HEK293 (cell line): ENCODE measurements at regions not wholly inside any gene's neighbourhood (a gene's known extent, or its start where the extent isn't known, plus 50 kb on each side); places are given as distances from the start of the nearest gene placed in this dataset.

ENCODE experiments used
- CTCF ChIA-PET: fragments of 350-600 bp; formaldehyde crosslinking; extraction: SDS; loops from one replicate; lab custom pipeline; 2021; ENCODE audit warnings: antibody characterized with exemption; lab: Yijun Ruan, JAX
- POLR2A ChIA-PET: fragments of 300-600 bp; formaldehyde crosslinking; extraction: SDS; loops from one replicate; lab custom pipeline; 2020; ENCODE audit warnings: antibody characterized with exemption, inconsistent platforms; lab: Yijun Ruan, JAX
- H3K27ac ChIP-seq: fragments of 200-500 bp; sonication (Bioruptor generic); 2 replicates; pipeline ENCODE4 v1.5.1; 2014; ENCODE audit warnings: low read depth, low read length, control low read depth, inconsistent platforms; ENCODE audit errors: extremely low read depth
- H3K36me3 ChIP-seq, 2 experiments: fragments of 200-500 bp in 1 of 2; sonication (Bioruptor generic) in 1 of 2; 1 replicate in 1 of 2; 2 replicates in 1 of 2; pipeline ENCODE4 v1.5.1; 2014 to 2017; ENCODE audit warnings: inconsistent platforms in 2 of 2, low read length in 2 of 2; ENCODE audit not compliant: control insufficient read depth in 2 of 2, insufficient read depth in 1 of 2
- H3K4me1 ChIP-seq: fragments of 200-500 bp; sonication (Bioruptor generic); 2 replicates; pipeline ENCODE4 v1.5.1; 2014; ENCODE audit warnings: mild to moderate bottlenecking, low read length, inconsistent platforms; ENCODE audit not compliant: control insufficient read depth, insufficient read depth
- H3K4me3 ChIP-seq: 2 replicates; pipeline ENCODE4 v1.5.1; 2011; ENCODE audit warnings: low read depth, mild to moderate bottlenecking, control low read depth, low read length, moderate library complexity
- H3K9me3 ChIP-seq: fragments of 200-500 bp; sonication (Bioruptor generic); 2 replicates; pipeline ENCODE4 v1.5.1; 2014; ENCODE audit warnings: low read depth, low read length, inconsistent platforms; ENCODE audit not compliant: control insufficient read depth, insufficient read depth
- EGR2 ChIP-seq: fragments of 450-650 bp; formaldehyde crosslinking; IDR thresholded peaks from 2 replicates; pipeline ENCODE4 v1.5.1; 2016; ENCODE audit warnings: low read depth, missing biosample characterization, missing genetic modification characterization
- GFI1B ChIP-seq: fragments of 450-650 bp; formaldehyde crosslinking; IDR thresholded peaks from 2 replicates; pipeline ENCODE4 v1.5.1; 2016; ENCODE audit warnings: missing biosample characterization, missing genetic modification characterization
- HIC1 ChIP-seq: fragments of 450-650 bp; formaldehyde crosslinking; IDR thresholded peaks from 2 replicates; pipeline ENCODE4 v1.5.1; 2016; ENCODE audit warnings: missing biosample characterization, missing genetic modification characterization
- KLF10 ChIP-seq: fragments of 450-650 bp; IDR thresholded peaks from 2 replicates; pipeline ENCODE4 v1.5.1; 2018; ENCODE audit warnings: missing biosample characterization, mild to moderate bottlenecking, missing genetic modification characterization
- KLF7 ChIP-seq: fragments of 450-650 bp; formaldehyde crosslinking; IDR thresholded peaks from 2 replicates; pipeline ENCODE4 v1.5.1; 2016; ENCODE audit warnings: missing biosample characterization, missing genetic modification characterization, borderline replicate concordance
- REST ChIP-seq: fragments of 450-650 bp; formaldehyde crosslinking; IDR thresholded peaks from 2 replicates; pipeline ENCODE4 v1.5.1; 2016; ENCODE audit warnings: missing biosample characterization, missing genetic modification characterization
- YY2 ChIP-seq: fragments of 450-650 bp; formaldehyde crosslinking; IDR thresholded peaks from 2 replicates; pipeline ENCODE4 v1.5.1; 2016; ENCODE audit warnings: missing biosample characterization, missing genetic modification characterization
- ZBTB6 ChIP-seq: fragments of 450-650 bp; formaldehyde crosslinking; IDR thresholded peaks from 2 replicates; pipeline ENCODE4 v1.5.1; 2017; ENCODE audit warnings: missing biosample characterization, missing genetic modification characterization
- ZNF112 ChIP-seq: fragments of 450-650 bp; formaldehyde crosslinking; IDR thresholded peaks from 2 replicates; pipeline ENCODE4 v1.5.0; 2017; ENCODE audit warnings: missing biosample characterization, missing genetic modification characterization
- ZNF114 ChIP-seq: fragments of 450-650 bp; formaldehyde crosslinking; IDR thresholded peaks from 2 replicates; pipeline ENCODE4 v1.5.0; 2017; ENCODE audit warnings: missing biosample characterization, missing genetic modification characterization
- ZNF19 ChIP-seq: fragments of 450-650 bp; formaldehyde crosslinking; IDR thresholded peaks from 2 replicates; pipeline ENCODE4; 2016; ENCODE audit warnings: missing biosample characterization, missing genetic modification characterization, low read depth
- ZNF214 ChIP-seq: fragments of 450-650 bp; formaldehyde crosslinking; IDR thresholded peaks from 2 replicates; pipeline ENCODE4 v1.5.1; 2017; ENCODE audit warnings: missing biosample characterization, mild to moderate bottlenecking, missing genetic modification characterization, borderline replicate concordance
- ZNF239 ChIP-seq: fragments of 450-650 bp; formaldehyde crosslinking; IDR thresholded peaks from 2 replicates; pipeline ENCODE4 v1.5.1; 2016; ENCODE audit warnings: missing biosample characterization, missing genetic modification characterization
- ZNF362 ChIP-seq: fragments of 450-650 bp; formaldehyde crosslinking; IDR thresholded peaks from 2 replicates; pipeline ENCODE4 v1.5.1; 2016; ENCODE audit warnings: missing biosample characterization, missing genetic modification characterization
- ZNF514 ChIP-seq: fragments of 450-650 bp; formaldehyde crosslinking; IDR thresholded peaks from 2 replicates; pipeline ENCODE4 v1.5.1; 2016; ENCODE audit warnings: missing biosample characterization, missing genetic modification characterization
- ZNF529 ChIP-seq: fragments of 450-650 bp; formaldehyde crosslinking; IDR thresholded peaks from 2 replicates; pipeline ENCODE4 v1.5.1; 2017; ENCODE audit warnings: missing genetic modification characterization, missing biosample characterization; ENCODE audit not compliant: insufficient replicate concordance
- ZNF530 ChIP-seq: fragments of 450-650 bp; formaldehyde crosslinking; IDR thresholded peaks from 2 replicates; pipeline ENCODE4 v1.5.1; 2016; ENCODE audit warnings: low read depth, missing biosample characterization, missing genetic modification characterization
- ZNF548 ChIP-seq: fragments of 450-650 bp; formaldehyde crosslinking; IDR thresholded peaks from 2 replicates; pipeline ENCODE4 v1.5.1; 2016; ENCODE audit warnings: missing biosample characterization, missing genetic modification characterization
- ZNF555 ChIP-seq: fragments of 450-650 bp; formaldehyde crosslinking; conservative IDR thresholded peaks from 2 replicates; pipeline ENCODE4 v1.5.1; 2017; ENCODE audit warnings: missing biosample characterization, mild to moderate bottlenecking, missing genetic modification characterization, inconsistent platforms
- ZXDB ChIP-seq: fragments of 450-650 bp; formaldehyde crosslinking; IDR thresholded peaks from 2 replicates; pipeline ENCODE4 v1.5.1; 2016; ENCODE audit warnings: missing biosample characterization, missing genetic modification characterization
- TF ChIP-seq, protein P1 (sequence below): fragments of 450-650 bp; formaldehyde crosslinking; optimal IDR thresholded peaks from 2 replicates; pipeline ENCODE3; 2016; ENCODE audit warnings: missing biosample characterization, mild to moderate bottlenecking, missing genetic modification characterization
- TF ChIP-seq, protein P2 (sequence below): fragments of 450-650 bp; formaldehyde crosslinking; IDR thresholded peaks from 2 replicates; pipeline ENCODE4 v1.5.1; 2016; ENCODE audit warnings: missing biosample characterization, missing genetic modification characterization

GRCh38 chr3:70546679-70547078 lies 234.2 kb upstream of the MDFIC2 start:
- Histone ChIP-seq H3K27ac (no peak overlapping the region), H3K9me3 (no peaks in the 10 kb centered on the region), H3K36me3 (no peaks in the 10 kb centered on the region), H3K4me1 (no peaks in the 10 kb centered on the region), H3K4me3 (no peak overlapping the region)
- POLR2A ChIA-PET, result no interaction called here
- TF ChIP-seq YY2 (no peak), HIC1 (tag by site-specific recombination) (no peak), ZNF112 (tag by site-specific recombination) (no peak), KLF7 (no peak), ZNF114 (no peak), ZNF19 (no peak), ZNF514 (no peak)
- TF ChIP-seq, protein P1, sequence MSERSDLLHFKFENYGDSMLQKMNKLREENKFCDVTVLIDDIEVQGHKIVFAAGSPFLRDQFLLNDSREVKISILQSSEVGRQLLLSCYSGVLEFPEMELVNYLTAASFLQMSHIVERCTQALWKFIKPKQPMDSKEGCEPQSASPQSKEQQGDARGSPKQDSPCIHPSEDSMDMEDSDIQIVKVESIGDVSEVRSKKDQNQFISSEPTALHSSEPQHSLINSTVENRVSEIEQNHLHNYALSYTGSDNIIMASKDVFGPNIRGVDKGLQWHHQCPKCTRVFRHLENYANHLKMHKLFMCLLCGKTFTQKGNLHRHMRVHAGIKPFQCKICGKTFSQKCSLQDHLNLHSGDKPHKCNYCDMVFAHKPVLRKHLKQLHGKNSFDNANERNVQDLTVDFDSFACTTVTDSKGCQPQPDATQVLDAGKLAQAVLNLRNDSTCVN (tag by site-specific recombination), result no peak
- CTCF ChIA-PET, result interaction anchor here (0.7 kb wide), 1 partner anchor 100 kb away, joined by 3 read pairs; no protein-coding TSS in a partner anchor

GRCh38 chr3:70543493-70543892 lies 231.1 kb upstream of the MDFIC2 start:
- Histone ChIP-seq H3K36me3 (no peaks in the 10 kb centered on the region), H3K4me3 (no peak overlapping the region), H3K4me1 (no peaks in the 10 kb centered on the region), H3K9me3 (no peaks in the 10 kb centered on the region), H3K27ac (no peak overlapping the region)
- ChIA-PET POLR2A (no interaction called here), CTCF (no interaction called here)
- TF ChIP-seq ZNF362 (tag by site-specific recombination) (no peak), ZNF530 (tag by site-specific recombination) (no peak), ZNF239 (no peak), ZNF548 (tag by site-specific recombination) (no peak), ZBTB6 (tag by site-specific recombination) (no peak), REST (tag by site-specific recombination) (no peak), EGR2 (tag by site-specific recombination) (no peak), KLF10 (no peak), GFI1B (tag by site-specific recombination) (no peak), ZNF555 (tag by site-specific recombination) (no peak), ZNF214 (tag by site-specific recombination) (no peak), ZNF529 (tag by site-specific recombination) (no peak), ZXDB (tag by site-specific recombination) (no peak)
- TF ChIP-seq, protein P2, sequence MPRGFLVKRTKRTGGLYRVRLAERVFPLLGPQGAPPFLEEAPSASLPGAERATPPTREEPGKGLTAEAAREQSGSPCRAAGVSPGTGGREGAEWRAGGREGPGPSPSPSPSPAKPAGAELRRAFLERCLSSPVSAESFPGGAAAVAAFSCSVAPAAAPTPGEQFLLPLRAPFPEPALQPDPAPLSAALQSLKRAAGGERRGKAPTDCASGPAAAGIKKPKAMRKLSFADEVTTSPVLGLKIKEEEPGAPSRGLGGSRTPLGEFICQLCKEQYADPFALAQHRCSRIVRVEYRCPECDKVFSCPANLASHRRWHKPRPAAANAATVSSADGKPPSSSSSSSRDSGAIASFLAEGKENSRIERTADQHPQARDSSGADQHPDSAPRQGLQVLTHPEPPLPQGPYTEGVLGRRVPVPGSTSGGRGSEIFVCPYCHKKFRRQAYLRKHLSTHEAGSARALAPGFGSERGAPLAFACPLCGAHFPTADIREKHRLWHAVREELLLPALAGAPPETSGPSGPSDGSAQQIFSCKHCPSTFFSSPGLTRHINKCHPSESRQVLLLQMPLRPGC, result no peak
